Smooth muscle cell (in vitro differentiated cells): ENCODE measurements at regions not wholly inside any gene's neighbourhood (a gene's known extent, or its start where the extent isn't known, plus 50 kb on each side); places are given as distances from the start of the nearest gene placed in this dataset.

ENCODE experiments used
- DNase-seq: peaks from one replicate; lab custom pipeline; 2025; ENCODE audit not compliant: unreplicated experiment; lab: John Stamatoyannopoulos, UW
- H2AFZ ChIP-seq: fragments of 200-600 bp; sonication (generic); 2 replicates; pipeline ENCODE4 v1.6.0; 2016; ENCODE audit warnings: antibody characterized with exemption, low read depth, mild to moderate bottlenecking
- H3F3A ChIP-seq: fragments of 200-600 bp; sonication (generic); 2 replicates; pipeline ENCODE4 v1.6.0; 2017; ENCODE audit warnings: antibody characterized with exemption, low read depth
- H3K27ac ChIP-seq: fragments of 200-600 bp; sonication (generic); 2 replicates; pipeline ENCODE4 v1.5.1; 2016; ENCODE audit warnings: low read depth, mild to moderate bottlenecking
- H3K27me3 ChIP-seq: fragments of 200-600 bp; sonication (generic); 2 replicates; pipeline ENCODE4 v1.6.1; 2016; ENCODE audit warnings: low read depth, mild to moderate bottlenecking
- H3K36me3 ChIP-seq: fragments of 200-600 bp; sonication (generic); 2 replicates; pipeline ENCODE4 v1.5.1; 2016; ENCODE audit warnings: low read depth
- H3K4me1 ChIP-seq: fragments of 200-600 bp; sonication (generic); 2 replicates; pipeline ENCODE4 v1.5.1; 2016; ENCODE audit warnings: low read depth
- H3K4me2 ChIP-seq: fragments of 200-600 bp; sonication (generic); 2 replicates; pipeline ENCODE4 v1.6.0; 2016; ENCODE audit warnings: mild to moderate bottlenecking
- H3K4me3 ChIP-seq: fragments of 200-600 bp; sonication (generic); 2 replicates; pipeline ENCODE4 v1.5.1; 2016; ENCODE audit warnings: mild to moderate bottlenecking
- H3K79me2 ChIP-seq: fragments of 200-600 bp; sonication (generic); 2 replicates; pipeline ENCODE4 v1.6.0; 2016; ENCODE audit warnings: low read depth, mild to moderate bottlenecking
- H3K9ac ChIP-seq: fragments of 200-600 bp; sonication (generic); 2 replicates; pipeline ENCODE4 v1.6.0; 2016; ENCODE audit warnings: low read depth
- H3K9me3 ChIP-seq: fragments of 200-600 bp; sonication (generic); replicated peaks from 2 replicates; pipeline ENCODE4 v1.5.1; 2016; ENCODE audit warnings: low read depth
- H4K20me1 ChIP-seq: fragments of 200-600 bp; sonication (generic); 2 replicates; pipeline ENCODE4 v1.6.0; 2016; ENCODE audit warnings: low read depth
- CTCF ChIP-seq: fragments of 200-600 bp; sonication (generic); IDR thresholded peaks from 2 replicates; pipeline ENCODE4 v1.5.1; 2017; ENCODE audit warnings: borderline replicate concordance, mild to moderate bottlenecking, antibody characterized with exemption; ENCODE audit not compliant: insufficient read depth, poor library complexity, severe bottlenecking
- WGBS: methylation state at CpG from one replicate; pipeline ENCODE4 v1.1.7; 2016; ENCODE audit warnings: low lambda C conversion rate; 5-methylcytosine and 5-hydroxymethylcytosine counted together

- no peak overlapping the region for H3K4me2 ChIP-seq
- H3K36me3 ChIP-seq = no peaks in the 10 kb centered on the region
- DNase-seq = no peak
- H3K27me3 ChIP-seq = no peaks in the 10 kb centered on the region
- H3F3A ChIP-seq = no peaks in the 10 kb centered on the region
- H2AFZ ChIP-seq = no peak overlapping the region
- no peaks in the 10 kb centered on the region for H3K4me1 ChIP-seq
- no peak overlapping the region for H3K27ac ChIP-seq
- H3K79me2 ChIP-seq = no peaks in the 10 kb centered on the region
- H3K4me3 ChIP-seq = no peak overlapping the region
- H3K9me3 ChIP-seq = no peaks in the 10 kb centered on the region
- 98% methylated on average over 5 of the region's 5 CpGs for WGBS
- no peak for TF ChIP-seq CTCF
- no peak overlapping the region for H3K9ac ChIP-seq
- H4K20me1 ChIP-seq = no peaks in the 10 kb centered on the region
Observed at GRCh38 chr22:41041532-41041931, 50.9 kb upstream of the EP300 start.
